Mucosa of rectum (tissue), 2 donors: ENCODE measurements at regions not wholly inside any gene's neighbourhood (a gene's known extent, or its start where the extent isn't known, plus 50 kb on each side); places are given as distances from the start of the nearest gene placed in this dataset.
"Not testable (repeated sequence)": the region's sequence is repeated elsewhere in the genome, so short reads cannot be mapped to it uniquely, and the experiment has no call there.

Experiments
- H3K27ac ChIP-seq, 2 donors: one replicate each; pipeline ENCODE4 v1.7.0; 2013; ENCODE audit warnings: inconsistent platforms in 2 of 2, low read depth in 2 of 2, low read length in 2 of 2
- H3K27me3 ChIP-seq, 2 donors: one replicate each; pipeline ENCODE4 v1.7.0; 2013; ENCODE audit warnings: low read length in 2 of 2; ENCODE audit not compliant: control insufficient read depth in 2 of 2, insufficient read depth in 2 of 2
- H3K36me3 ChIP-seq, 2 donors: one replicate each; pipeline ENCODE4 v1.7.0; 2013; ENCODE audit warnings: low read length in 2 of 2; ENCODE audit not compliant: control insufficient read depth in 2 of 2, insufficient read depth in 2 of 2
- H3K4me1 ChIP-seq, 2 donors: one replicate each; pipeline ENCODE4 v1.7.0; 2013; ENCODE audit warnings: low read length in 2 of 2, mild to moderate bottlenecking in 1 of 2; ENCODE audit not compliant: control insufficient read depth in 2 of 2, insufficient read depth in 2 of 2
- H3K4me3 ChIP-seq, 2 donors: one replicate each; pipeline ENCODE4 v1.7.0; 2013; ENCODE audit warnings: low read length in 2 of 2
- H3K9ac ChIP-seq, 2 donors: one replicate each; pipeline ENCODE4 v1.7.0; 2013; ENCODE audit warnings: low read length in 2 of 2, low read depth in 1 of 2, mild to moderate bottlenecking in 1 of 2
- H3K9me3 ChIP-seq, 2 donors: one replicate each; pipeline ENCODE4 v1.7.0; 2013; ENCODE audit warnings: low read length in 2 of 2; ENCODE audit not compliant: control insufficient read depth in 2 of 2
- donor health status: healthy.
- donor health status: Normal muscosa, but diverticular disease.

DNA sequence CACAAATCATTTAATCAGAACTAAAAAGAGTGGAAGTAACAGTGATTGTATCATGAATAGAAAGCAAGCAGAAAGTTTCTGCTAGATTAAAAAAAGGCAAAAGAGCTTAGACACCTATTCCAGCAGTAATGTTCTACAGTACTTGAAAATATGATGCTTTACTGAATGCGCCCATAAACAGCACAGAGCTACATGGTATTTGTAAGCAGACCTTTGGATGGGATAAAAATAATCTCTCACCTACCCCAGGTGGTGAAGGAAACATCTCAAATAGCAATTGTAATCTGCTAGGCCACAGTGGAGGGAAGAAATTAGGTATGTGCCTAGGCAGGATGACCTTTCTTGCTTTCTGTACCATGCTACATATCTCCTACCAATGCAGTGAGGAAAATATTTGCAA lies 280.9 kb upstream of the PRKX start:
- Histone ChIP-seq H3K27ac (no peak overlapping the region), H3K9ac (no peak overlapping the region), H3K36me3 (no peaks in the 10 kb centered on the region), H3K4me3 (no peak overlapping the region), H3K4me1 (no peaks in the 10 kb centered on the region), H3K27me3 (no peaks in the 10 kb centered on the region), H3K9me3 (no peaks in the 10 kb centered on the region)

DNA sequence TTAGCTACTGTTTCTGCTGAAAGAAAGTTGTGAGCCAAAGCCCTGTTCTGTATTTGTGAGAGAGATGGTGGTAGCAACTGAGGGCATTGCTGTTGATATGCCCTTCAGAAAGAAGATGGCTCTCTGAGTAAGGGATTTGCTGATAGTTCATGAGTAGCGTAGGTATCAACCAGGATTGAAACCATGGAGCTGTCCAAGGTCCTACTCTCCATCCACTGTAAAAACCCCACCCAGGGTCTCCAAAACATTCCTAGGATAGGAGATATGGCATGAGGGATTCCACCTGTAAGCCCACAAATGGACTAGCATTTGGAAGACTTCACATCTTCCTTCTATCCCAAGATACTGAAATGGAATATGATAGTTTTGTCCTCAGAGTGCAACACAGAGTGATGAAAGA lies 277.1 kb upstream of the PRKX start:
- H3K27ac ChIP-seq, result no peak overlapping the region
- H3K4me1 ChIP-seq, result no peaks in the 10 kb centered on the region
- H3K36me3 ChIP-seq, result no peaks in the 10 kb centered on the region
- H3K9me3 ChIP-seq, result no peaks in the 10 kb centered on the region
- H3K4me3 ChIP-seq, result no peak overlapping the region
- H3K27me3 ChIP-seq, result no peaks in the 10 kb centered on the region
- no peak overlapping the region for H3K9ac ChIP-seq

DNA sequence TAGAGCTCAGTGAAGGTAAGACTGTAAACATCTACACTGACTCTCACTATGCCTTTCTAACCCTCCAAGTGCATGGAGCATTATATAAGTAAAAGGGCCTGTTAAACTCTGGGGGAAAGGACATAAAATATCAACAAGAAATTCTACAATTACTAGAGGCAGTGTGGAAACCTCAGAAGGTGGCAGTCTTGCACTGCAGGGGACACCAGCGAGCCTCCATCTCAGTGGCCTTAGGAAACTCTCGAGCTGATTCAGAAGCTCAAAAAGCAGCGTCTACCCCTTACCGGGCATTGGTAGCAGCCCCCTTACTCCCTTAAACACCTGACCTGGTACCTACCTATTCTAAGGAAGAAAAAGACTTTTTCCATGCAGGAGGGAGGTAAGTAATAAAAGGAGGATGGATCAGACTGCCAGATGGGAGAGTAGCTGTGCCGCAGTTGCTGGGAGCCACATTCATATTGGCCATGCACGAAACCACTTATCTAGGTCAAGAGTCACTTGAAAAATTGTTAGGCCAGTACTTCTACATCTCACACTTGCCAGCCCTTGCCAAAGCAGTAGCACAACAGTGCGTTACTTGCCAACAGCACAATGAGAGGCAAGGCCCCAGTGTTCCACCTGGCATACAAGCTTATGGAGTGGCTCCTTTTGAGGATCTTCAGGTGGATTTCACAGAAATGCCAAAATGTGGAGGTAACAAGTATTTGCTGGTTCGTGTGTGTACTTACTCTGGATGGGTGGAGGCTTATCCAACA lies 258.8 kb upstream of the PRKX start:
- not testable (repeated sequence) for H3K36me3 ChIP-seq, H3K27me3 ChIP-seq, H3K9ac ChIP-seq, H3K4me3 ChIP-seq, H3K9me3 ChIP-seq, H3K27ac ChIP-seq, H3K4me1 ChIP-seq

DNA sequence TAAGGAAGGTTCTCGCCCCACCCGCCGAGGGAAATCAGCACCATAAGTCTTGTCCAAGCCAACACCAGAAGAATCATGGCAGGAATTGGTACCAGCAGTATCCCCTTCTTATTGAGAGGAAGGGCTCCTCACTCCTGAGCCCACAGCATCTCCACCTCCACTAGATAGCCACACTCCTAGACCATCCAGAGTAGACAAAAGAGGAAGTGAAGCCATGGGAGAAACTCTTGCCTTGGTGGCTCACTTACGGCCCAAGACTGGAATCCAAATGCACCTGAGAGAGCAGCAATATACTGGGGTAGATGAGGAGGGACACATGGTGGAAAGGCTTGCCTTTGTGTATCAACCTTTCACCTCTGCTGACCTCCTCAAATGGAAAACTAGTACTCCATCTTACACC lies 255.3 kb upstream of the PRKX start:
- H3K4me1 ChIP-seq, result no peaks in the 10 kb centered on the region
- no peak overlapping the region for H3K9ac ChIP-seq
- H3K36me3 ChIP-seq, result no peaks in the 10 kb centered on the region
- H3K4me3 ChIP-seq, result no peak overlapping the region
- H3K27ac ChIP-seq, result no peak overlapping the region
- H3K9me3 ChIP-seq, result no peaks in the 10 kb centered on the region
- H3K27me3 ChIP-seq, result no peaks in the 10 kb centered on the region

DNA sequence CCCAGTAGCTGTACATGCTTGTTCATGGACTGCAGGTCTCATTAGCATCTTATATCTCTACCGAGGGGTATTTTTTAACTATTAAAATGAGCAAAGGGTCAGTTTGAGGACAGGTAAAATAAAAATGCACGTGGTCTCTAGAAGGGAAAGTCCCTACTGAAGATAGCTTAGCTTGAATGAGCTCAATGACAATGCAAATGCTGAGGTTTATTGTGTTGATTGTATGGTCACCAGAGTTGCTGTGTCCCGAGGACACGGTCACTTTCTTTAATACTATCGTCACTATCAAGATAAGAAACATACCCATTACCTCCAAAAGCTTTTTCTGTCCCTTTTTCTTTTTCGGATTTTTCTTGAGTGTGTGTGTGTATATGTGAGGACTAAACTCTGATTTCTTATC lies 250.5 kb upstream of the PRKX start:
- no peak overlapping the region for H3K27ac ChIP-seq
- no peaks in the 10 kb centered on the region for H3K9me3 ChIP-seq
- H3K36me3 ChIP-seq, result no peaks in the 10 kb centered on the region
- H3K9ac ChIP-seq, result no peak overlapping the region
- no peaks in the 10 kb centered on the region for H3K27me3 ChIP-seq
- H3K4me1 ChIP-seq, result no peaks in the 10 kb centered on the region
- no peak overlapping the region for H3K4me3 ChIP-seq

DNA sequence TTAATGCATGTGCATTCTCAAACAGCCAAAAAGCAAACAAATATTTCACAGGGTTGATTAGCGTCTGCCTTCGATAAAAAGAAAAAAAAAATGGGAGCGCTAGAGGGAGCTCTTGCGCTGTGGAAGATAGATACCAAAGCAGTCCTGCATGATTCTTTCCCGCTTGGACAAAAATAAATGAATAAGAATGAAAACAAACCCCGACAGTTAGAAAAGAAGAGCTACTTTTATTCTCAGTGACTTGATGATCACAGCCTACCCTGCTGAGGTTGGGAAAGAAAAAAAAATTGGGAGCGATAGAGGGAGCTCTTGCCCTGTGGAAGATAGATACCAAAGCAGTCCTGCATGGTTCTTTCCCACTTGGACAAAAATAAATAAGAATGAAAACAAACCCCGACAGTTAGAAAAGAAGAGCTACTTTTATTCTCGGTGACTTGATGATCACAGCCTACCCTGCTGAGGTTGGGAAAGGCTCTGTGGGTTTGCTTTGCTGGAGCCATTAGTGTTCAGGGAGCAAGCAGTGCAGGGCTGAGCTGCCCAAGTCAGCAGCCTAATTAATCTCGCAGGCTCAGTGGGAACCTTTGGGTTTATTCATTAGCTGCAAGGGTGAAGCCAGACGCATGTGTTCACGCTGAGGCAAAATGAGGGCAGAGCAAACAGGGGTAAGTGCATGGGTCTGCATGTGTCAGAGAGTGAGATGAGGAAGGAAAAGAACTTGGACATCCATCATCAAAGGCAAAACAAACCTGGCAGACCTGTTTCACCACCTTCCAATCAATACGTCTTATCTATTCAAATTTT lies 249.3 kb upstream of the PRKX start:
- no peaks in the 10 kb centered on the region for H3K36me3 ChIP-seq
- H3K9ac ChIP-seq, result no peak overlapping the region
- no peak overlapping the region for H3K4me3 ChIP-seq
- H3K27ac ChIP-seq, result no peak overlapping the region
- H3K27me3 ChIP-seq, result no peaks in the 10 kb centered on the region
- H3K4me1 ChIP-seq, result no peaks in the 10 kb centered on the region
- no peaks in the 10 kb centered on the region for H3K9me3 ChIP-seq

DNA sequence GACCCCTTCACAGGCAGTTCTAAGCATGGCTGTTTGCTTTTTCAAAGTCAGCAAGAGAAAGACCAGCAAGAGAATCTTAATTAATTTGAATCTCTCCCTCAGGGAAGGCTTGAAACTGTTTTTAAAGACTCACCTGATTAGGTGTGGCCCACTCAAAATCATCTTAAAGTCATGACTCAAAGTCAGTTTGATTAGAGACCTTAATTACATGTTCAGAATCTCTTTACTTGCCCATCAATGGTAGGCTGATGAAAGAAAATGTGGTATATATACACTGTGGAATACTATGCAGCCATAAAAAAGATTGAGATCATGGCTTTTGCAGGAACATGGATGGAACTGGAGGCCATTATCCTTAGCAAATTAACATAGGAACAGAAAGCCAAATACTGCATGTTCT lies 247.5 kb upstream of the PRKX start:
- no peaks in the 10 kb centered on the region for H3K36me3 ChIP-seq
- H3K27ac ChIP-seq, result no peak overlapping the region
- no peak overlapping the region for H3K9ac ChIP-seq
- H3K9me3 ChIP-seq, result no peaks in the 10 kb centered on the region
- no peak overlapping the region for H3K4me3 ChIP-seq
- H3K27me3 ChIP-seq, result no peaks in the 10 kb centered on the region
- no peaks in the 10 kb centered on the region for H3K4me1 ChIP-seq

DNA sequence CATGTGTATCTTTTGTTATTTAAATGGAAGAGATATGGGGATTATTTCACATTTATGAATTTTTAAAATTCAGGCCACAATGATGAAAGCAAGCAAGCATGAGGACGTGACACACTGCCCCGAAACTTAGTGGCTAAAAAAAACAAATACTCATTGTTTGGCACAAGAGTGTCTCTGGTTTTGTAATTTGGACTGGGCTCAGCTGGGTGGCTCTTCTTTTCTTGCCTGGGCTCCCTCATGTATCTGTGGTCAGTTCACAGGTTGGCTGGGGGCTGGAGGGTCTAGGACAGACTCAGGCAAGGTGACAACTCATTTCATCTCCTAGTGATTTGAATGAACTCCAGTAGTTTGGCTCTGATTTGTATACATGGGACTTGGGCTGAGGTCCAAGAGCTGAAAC lies 238.4 kb upstream of the PRKX start:
- Histone ChIP-seq H3K4me1 (no peaks in the 10 kb centered on the region), H3K27me3 (no peaks in the 10 kb centered on the region), H3K9ac (no peak overlapping the region), H3K36me3 (no peaks in the 10 kb centered on the region), H3K4me3 (no peak overlapping the region), H3K27ac (no peak overlapping the region), H3K9me3 (no peaks in the 10 kb centered on the region)

DNA sequence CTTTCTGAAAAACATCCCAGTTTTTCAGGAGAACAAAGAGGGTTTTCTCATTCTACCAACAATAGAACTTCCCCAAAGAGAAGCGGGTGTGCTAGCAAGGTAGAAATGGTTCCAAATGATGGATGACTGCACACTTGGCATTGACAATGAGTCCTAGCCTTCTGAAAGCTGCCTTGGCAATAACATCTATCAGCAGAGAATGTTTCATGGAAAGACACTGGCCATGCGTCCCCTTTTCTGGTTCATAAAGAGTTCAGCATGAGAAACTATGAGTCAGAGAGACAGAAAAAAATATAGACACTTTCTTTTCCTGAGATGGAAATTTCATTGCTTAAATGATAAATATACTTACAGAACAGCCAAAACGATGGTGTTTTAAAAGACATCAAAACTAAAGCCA lies 236.9 kb upstream of the PRKX start:
- H3K36me3 ChIP-seq, result no peaks in the 10 kb centered on the region
- no peaks in the 10 kb centered on the region for H3K4me1 ChIP-seq
- H3K9me3 ChIP-seq, result no peaks in the 10 kb centered on the region
- H3K27me3 ChIP-seq, result no peaks in the 10 kb centered on the region
- H3K27ac ChIP-seq, result no peak overlapping the region
- H3K9ac ChIP-seq, result no peak overlapping the region
- H3K4me3 ChIP-seq, result no peak overlapping the region

DNA sequence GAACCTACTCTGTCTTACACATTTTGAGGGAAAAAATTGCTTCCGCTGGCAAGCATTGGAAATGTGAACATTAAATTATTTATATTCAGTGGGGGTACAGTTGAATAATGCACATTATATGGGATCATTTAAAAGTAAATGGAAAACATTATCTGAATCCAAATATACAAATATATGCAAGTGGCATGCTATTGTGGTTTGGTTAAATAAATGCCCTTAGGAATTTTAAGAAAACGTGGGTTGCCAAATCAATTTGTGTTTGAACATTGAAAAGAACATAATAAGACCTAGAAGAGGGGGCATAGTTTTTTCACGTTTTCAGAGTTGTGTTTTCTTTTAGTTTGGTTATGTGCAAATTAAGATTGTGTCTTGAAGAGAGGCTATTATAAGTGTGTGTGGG lies 230.5 kb upstream of the PRKX start:
- Histone ChIP-seq H3K4me1 (no peaks in the 10 kb centered on the region), H3K36me3 (no peaks in the 10 kb centered on the region)

More for the DNA sequence above, 230.5 kb upstream of the PRKX start:
- Histone ChIP-seq H3K4me3 (no peak overlapping the region), H3K9ac (no peak overlapping the region), H3K9me3 (peaks cover 0 to 3% of the 10 kb centered on the region in 2 donors), H3K27ac (no peak overlapping the region), H3K27me3 (peaks cover 0 to 2% of the 10 kb centered on the region in 2 donors)
